ENCODE measurements at regions not wholly inside any gene's neighbourhood (a gene's known extent, or its start where the extent isn't known, plus 50 kb on each side); places are given as distances from the start of the nearest gene placed in this dataset.

- TF ChIP-seq CTCF (conservative IDR thresholded peaks at IDR 0.05) (no peak), ZFX (IDR thresholded peaks at IDR 0.05) (no peak)
These were observed 182.5 kb upstream of the ASIC2 start for GRCh38 chr17:33475594-33475993.
